Heart left ventricle (tissue), 16 donors: ENCODE measurements at regions not wholly inside any gene's neighbourhood (a gene's known extent, or its start where the extent isn't known, plus 50 kb on each side); places are given as distances from the start of the nearest gene placed in this dataset.

Source experiments
- ATAC-seq, 4 donors: fragments of 200-7000 bp; cut with Tn5 transposase; one replicate each; pipeline ENCODE4 v1.9.1; 2020 to 2022; ENCODE audit warnings: moderate library complexity in 4 of 4, mild to moderate bottlenecking in 3 of 4, moderate number of reproducible peaks in 1 of 4
- DNase-seq, 5 donors: peaks; one replicate each; pipeline ENCODE4 v3.0.0-alpha.2; 2020
- H3K27ac ChIP-seq, 12 donors: fragments of 200-600 bp; sonication (generic) in 4 of 12; one replicate each; pipeline versions ENCODE4 v1.5.0 to v1.8.0; 2016 to 2022; ENCODE audit warnings: mild to moderate bottlenecking in 2 of 12
- H3K27me3 ChIP-seq, 9 donors: fragments of 200-600 bp; sonication (generic) in 2 of 9; one replicate each; pipeline versions ENCODE4 v1.5.1 to v1.8.0; 2016 to 2022; ENCODE audit warnings: mild to moderate bottlenecking in 3 of 9
- H3K36me3 ChIP-seq, 9 donors: fragments of 200-600 bp; sonication (generic) in 2 of 9; one replicate each; pipeline versions ENCODE4 v1.5.0 to v1.8.0; 2018 to 2022; ENCODE audit warnings: mild to moderate bottlenecking in 2 of 9
- H3K4me1 ChIP-seq, 12 donors: fragments of 200-600 bp; sonication (generic) in 4 of 12; one replicate each; pipeline versions ENCODE4 v1.5.0 to v1.8.0; 2016 to 2022; ENCODE audit warnings: mild to moderate bottlenecking in 3 of 12
- H3K4me3 ChIP-seq, 12 donors: fragments of 200-600 bp; sonication (generic) in 4 of 12; one replicate each; pipeline versions ENCODE4 v1.5.0 to v1.8.0; 2017 to 2022; ENCODE audit warnings: mild to moderate bottlenecking in 9 of 12, moderate library complexity in 4 of 12
- H3K9me3 ChIP-seq, 12 donors: fragments of 200-600 bp; sonication (generic) in 4 of 12; one replicate each; pipeline versions ENCODE4 v1.5.0 to v1.8.0; 2016 to 2022; ENCODE audit warnings: mild to moderate bottlenecking in 1 of 12
- CTCF ChIP-seq, 12 donors: fragments of 200-600 bp; sonication (generic) in 4 of 12; IDR thresholded peaks; one replicate each; pipeline versions ENCODE4 v1.5.0 to v1.8.0; 2018 to 2022; ENCODE audit warnings: antibody characterized with exemption in 12 of 12, mild to moderate bottlenecking in 5 of 12
- POLR2A ChIP-seq, 2 donors: fragments of 450-650 bp; IDR thresholded peaks; one replicate each; pipeline ENCODE4 v1.6.1; 2017; ENCODE audit warnings: antibody characterized with exemption in 2 of 2, mild to moderate bottlenecking in 2 of 2, moderate library complexity in 2 of 2
- WGBS, 4 donors: extraction: QIAGEN DNeasy Blood & Tissue Kit in 2 of 4; methylation state at CpG; one replicate each; pipeline versions ENCODE4 v1.1.5 to v1.1.7; 2013 to 2018; 5-methylcytosine and 5-hydroxymethylcytosine counted together
- intact Hi-C, 10 donors: fragments of 100-400 bp; cut with DNase I; formaldehyde crosslinking; loops; one replicate each; pipeline versions ENCODE4 v1.11.1 to v1.14.2; 2022
- donor health status: ischemic (EF 13 %, LVEDD 7.1; RV severe dilation, severe dysfunction).
- donor health status: healthy with polysubstance abuse.
- donor health status: DM: no; HTN: yes; CAD: no.
- donor health status: DM: no; HTN: no; CAD: no.
- donor health status: ischemic (EF 25% LVEDD 6.9; RV normal size, moderate dysfunction).
- donor health status: ischemic (EF 25% LVEDD 5.7; RV mildly dilated, moderate dysfunction).
- donor health status: healthy.
- donor health status: DM: yes; HTN: yes; CAD: no.
- donor health status: ischemic (EF 35%, LVEDD 5.7; RV mildly dilated, moderate dysfunction).
- donor health status: nonischemic (EF 11% LVEDD 7.7; RV severe dilation, severe dysfunction).
- donor health status: DM: yes; HTN: yes; CAD: no.
- donor health status: PGD.
- donor health status: ischemic (EF 29% LVEDD 5.4; RV normal size, mild dysfunction).
- donor health status: nonischemic (EF 23%, LVEDD 6.1; RV moderate dilation, normal function).

GRCh38 chr10:131753336-131753735, 147.5 kb upstream of the PPP2R2D start:
- TF ChIP-seq CTCF (IDR thresholded peaks at IDR 0.05) = no peak
- no peak for TF ChIP-seq POLR2A (IDR thresholded peaks at IDR 0.05)
- no peaks in the 10 kb centered on the region for H3K4me1 ChIP-seq
- peaks cover 0 to 37% (median 11%) of the 10 kb centered on the region in 9 donors for H3K27me3 ChIP-seq
- 61 to 72% (median 67%) methylated on average over 7 of the region's 7 CpGs for WGBS, 4 donors
- intact Hi-C loops = no loop called here
- H3K27ac ChIP-seq = no peak overlapping the region
- no peaks in the 10 kb centered on the region for H3K36me3 ChIP-seq
- ATAC-seq (no peak), DNase-seq (no peak)
- H3K9me3 ChIP-seq = no peaks in the 10 kb centered on the region
- H3K4me3 ChIP-seq = no peak overlapping the region

- H3K4me3 ChIP-seq = no peak overlapping the region
- H3K9me3 ChIP-seq = no peaks in the 10 kb centered on the region
- H3K4me1 ChIP-seq = no peaks in the 10 kb centered on the region
- peaks cover 0 to 32% (median 4%) of the 10 kb centered on the region in 9 donors for H3K27me3 ChIP-seq
- intact Hi-C loops = no loop called here
- no peak overlapping the region for H3K27ac ChIP-seq
- no peaks in the 10 kb centered on the region for H3K36me3 ChIP-seq
- WGBS, 4 donors = 86 to 90% (median 89%) methylated on average over 5 of the region's 5 CpGs
- DNase-seq (no peak), ATAC-seq (no peak)
- TF ChIP-seq POLR2A (IDR thresholded peaks at IDR 0.05) (no peak), CTCF (IDR thresholded peaks at IDR 0.05) (no peak)
Observed at GRCh38 chr10:131755200-131755599, 145.6 kb upstream of the PPP2R2D start.

- Histone ChIP-seq H3K4me3 (no peak overlapping the region), H3K27me3 (peaks cover 0 to 13% (median 0%) of the 10 kb centered on the region in 9 donors), H3K9me3 (peaks cover 0 to 10% (median 0%) of the 10 kb centered on the region in 12 donors), H3K27ac (no peak overlapping the region), H3K4me1 (no peaks in the 10 kb centered on the region), H3K36me3 (no peaks in the 10 kb centered on the region)
- TF ChIP-seq POLR2A (IDR thresholded peaks at IDR 0.05) = no peak
- no peak for TF ChIP-seq CTCF (IDR thresholded peaks at IDR 0.05)
- intact Hi-C loops = no loop called here
- WGBS, 4 donors = 79 to 88% (median 81%) methylated on average over 19 to 20 of the region's 20 CpGs
- DNase-seq (no peak), ATAC-seq (peak in 1 of 4 donors; percentile 18)
Observed at GRCh38 chr10:131757285-131758058, 143.3 kb upstream of the PPP2R2D start.

- intact Hi-C loops = no loop called here
- DNase-seq (no peak), ATAC-seq (peak in 1 of 4 donors; percentile 15)
- peaks cover 0 to 17% (median 0%) of the 10 kb centered on the region in 9 donors for H3K27me3 ChIP-seq
- TF ChIP-seq CTCF (IDR thresholded peaks at IDR 0.05) (no peak), POLR2A (IDR thresholded peaks at IDR 0.05) (no peak)
- H3K27ac ChIP-seq = no peak overlapping the region
- no peak overlapping the region for H3K4me3 ChIP-seq
- H3K4me1 ChIP-seq = no peaks in the 10 kb centered on the region
- no peaks in the 10 kb centered on the region for H3K36me3 ChIP-seq
- 77 to 81% (median 79%) methylated on average over 16 to 18 of the region's 18 CpGs for WGBS, 4 donors
- H3K9me3 ChIP-seq = peaks cover 0 to 10% (median 0%) of the 10 kb centered on the region in 12 donors
Observed at GRCh38 chr10:131758062-131758938, 142.5 kb upstream of the PPP2R2D start.
